PC-3 (cell line): ENCODE measurements at regions not wholly inside any gene's neighbourhood (a gene's known extent, or its start where the extent isn't known, plus 50 kb on each side); places are given as distances from the start of the nearest gene placed in this dataset.

Source experiments
- ATAC-seq: fragments of 200-7000 bp; cut with Tn5 transposase; 2 replicates; pipeline ENCODE4 v1.9.1; 2020; ENCODE audit warnings: mild to moderate bottlenecking, moderate library complexity
- BruUV-seq: library from RNA; stranded (reverse); fragments of 400-500 nt; replicated peaks from 2 replicates; lab custom pipeline; 2021; lab: Mats Ljungman, UMichigan
- CTCF ChIA-PET: fragments of 300-600 bp; sonication (Branson Sonifier 250); formaldehyde crosslinking; loops from one replicate; lab custom pipeline; 2022; ENCODE audit warnings: antibody characterized with exemption; lab: Charles Lee
- POLR2A ChIA-PET: fragments of 300-600 bp; sonication (Branson Sonifier 250); formaldehyde crosslinking; loops from one replicate; lab custom pipeline; 2022; ENCODE audit warnings: antibody characterized with exemption; ENCODE audit not compliant: unreplicated experiment; lab: Charles Lee
- DNase-seq: peaks from one replicate; pipeline ENCODE4 v3.0.0-alpha.2; 2015
- H2AFZ ChIP-seq: fragments of 300-600 bp; sonication (generic); 2 replicates; pipeline ENCODE4 v1.6.0; 2016; ENCODE audit warnings: antibody characterized with exemption, low read length
- H3F3A ChIP-seq: fragments of 300-600 bp; sonication (generic); one replicate; pipeline ENCODE4 v1.6.0; 2017; ENCODE audit warnings: antibody characterized with exemption, low read length, control low read depth, mild to moderate bottlenecking; ENCODE audit not compliant: unreplicated experiment
- H3K27ac ChIP-seq: fragments of 300-600 bp; sonication (generic); 2 replicates; pipeline ENCODE4 v1.5.1; 2016; ENCODE audit warnings: mild to moderate bottlenecking, low read length
- H3K27me3 ChIP-seq: fragments of 300-600 bp; sonication (generic); 2 replicates; pipeline ENCODE4 v1.6.1; 2016; ENCODE audit warnings: low read length, mixed read lengths
- H3K36me3 ChIP-seq: fragments of 300-600 bp; sonication (generic); 2 replicates; pipeline ENCODE4 v1.6.1; 2016; ENCODE audit warnings: low read depth, mixed run types, low read length, mixed read lengths
- H3K4me1 ChIP-seq: fragments of 300-600 bp; sonication (generic); 2 replicates; pipeline ENCODE4 v1.5.1; 2016; ENCODE audit warnings: low read length; ENCODE audit not compliant: insufficient read depth
- H3K4me2 ChIP-seq: fragments of 300-600 bp; sonication (generic); 2 replicates; pipeline ENCODE4 v1.6.0; 2016; ENCODE audit warnings: low read length
- H3K4me3 ChIP-seq: fragments of 300-600 bp; sonication (generic); 2 replicates; pipeline ENCODE4 v1.5.1; 2016; ENCODE audit warnings: mild to moderate bottlenecking, low read length, mixed read lengths
- H3K79me2 ChIP-seq: fragments of 300-600 bp; sonication (generic); 2 replicates; pipeline ENCODE4 v1.6.1; 2017; ENCODE audit warnings: low read length, mixed read lengths
- H3K9ac ChIP-seq: fragments of 300-600 bp; sonication (generic); 2 replicates; pipeline ENCODE4 v1.6.0; 2016; ENCODE audit warnings: mild to moderate bottlenecking, low read length
- H3K9me2 ChIP-seq: fragments of 300-600 bp; sonication (generic); replicated peaks from 2 replicates; pipeline ENCODE4 v1.6.1; 2016; ENCODE audit warnings: mixed run types, low read length, mixed read lengths
- H3K9me3 ChIP-seq: fragments of 300-600 bp; sonication (generic); 2 replicates; pipeline ENCODE4 v1.6.1; 2016; ENCODE audit warnings: low read length, mixed read lengths
- H4K20me1 ChIP-seq: fragments of 300-600 bp; sonication (generic); 2 replicates; pipeline ENCODE4 v1.6.1; 2016; ENCODE audit warnings: low read length, mixed read lengths
- EZH2 ChIP-seq: fragments of 300-600 bp; sonication (generic); IDR thresholded peaks from one replicate; pipeline ENCODE4 v1.6.1; 2017; ENCODE audit warnings: antibody characterized with exemption, mild to moderate bottlenecking, low read length; ENCODE audit not compliant: unreplicated experiment
- EZH2phosphoT487 ChIP-seq: fragments of 300-600 bp; sonication (generic); IDR thresholded peaks from 2 replicates; pipeline ENCODE4 v1.6.1; 2018; ENCODE audit warnings: mild to moderate bottlenecking, antibody characterized with exemption, low read length, borderline replicate concordance
- intact Hi-C: fragments of 100-400 bp; cut with micrococcal nuclease; formaldehyde crosslinking; loops from 2 replicates; pipeline ENCODE4 v1.9.0; 2023
- TF ChIP-seq, protein P1 (sequence below): fragments of 300-600 bp; sonication (generic); conservative IDR thresholded peaks from 2 replicates; pipeline ENCODE4 v1.5.1; 2017; ENCODE audit warnings: antibody characterized with exemption, low read depth, mild to moderate bottlenecking, low read length

DNA sequence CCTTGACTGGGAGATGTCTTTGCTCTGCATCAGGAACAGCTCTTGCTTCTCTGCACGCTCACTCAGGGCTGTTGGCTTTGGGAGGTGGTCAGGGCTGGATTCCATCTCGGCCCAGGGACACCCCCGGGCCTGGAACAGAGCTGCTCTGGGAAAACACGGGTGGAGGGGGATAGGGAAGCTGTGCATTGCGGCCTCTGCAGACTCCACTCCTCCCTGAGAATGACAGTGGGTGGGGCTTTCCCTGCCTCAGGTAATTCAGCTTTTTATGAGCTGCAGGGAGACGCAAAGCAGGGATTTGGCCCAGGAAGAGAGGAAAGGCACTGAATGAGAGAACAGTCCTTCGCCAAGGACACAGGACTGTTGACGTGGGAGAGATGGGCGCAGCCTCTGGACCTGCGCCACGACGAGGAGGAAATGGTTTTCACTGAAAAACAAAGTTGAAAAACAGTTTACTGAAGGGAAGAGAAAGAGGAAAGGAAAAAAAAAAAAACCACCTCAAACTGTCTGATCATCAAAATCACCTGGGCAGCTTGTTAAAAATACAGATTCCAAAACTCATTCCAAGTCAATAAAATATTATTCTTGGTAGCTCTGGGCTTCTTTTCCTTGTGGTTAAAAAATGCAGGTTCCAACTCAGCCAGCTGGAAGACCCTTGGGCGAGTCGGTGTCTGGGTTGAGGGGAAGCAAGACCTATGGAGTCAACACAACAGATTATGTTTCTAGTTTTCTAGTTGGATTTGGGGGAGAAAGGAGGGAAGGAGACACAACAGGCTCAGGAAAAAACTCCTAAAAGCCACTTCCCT lies 194.0 kb downstream of the ZFP36L2 start:
- POLR2A ChIA-PET: no interaction called here

DNA sequence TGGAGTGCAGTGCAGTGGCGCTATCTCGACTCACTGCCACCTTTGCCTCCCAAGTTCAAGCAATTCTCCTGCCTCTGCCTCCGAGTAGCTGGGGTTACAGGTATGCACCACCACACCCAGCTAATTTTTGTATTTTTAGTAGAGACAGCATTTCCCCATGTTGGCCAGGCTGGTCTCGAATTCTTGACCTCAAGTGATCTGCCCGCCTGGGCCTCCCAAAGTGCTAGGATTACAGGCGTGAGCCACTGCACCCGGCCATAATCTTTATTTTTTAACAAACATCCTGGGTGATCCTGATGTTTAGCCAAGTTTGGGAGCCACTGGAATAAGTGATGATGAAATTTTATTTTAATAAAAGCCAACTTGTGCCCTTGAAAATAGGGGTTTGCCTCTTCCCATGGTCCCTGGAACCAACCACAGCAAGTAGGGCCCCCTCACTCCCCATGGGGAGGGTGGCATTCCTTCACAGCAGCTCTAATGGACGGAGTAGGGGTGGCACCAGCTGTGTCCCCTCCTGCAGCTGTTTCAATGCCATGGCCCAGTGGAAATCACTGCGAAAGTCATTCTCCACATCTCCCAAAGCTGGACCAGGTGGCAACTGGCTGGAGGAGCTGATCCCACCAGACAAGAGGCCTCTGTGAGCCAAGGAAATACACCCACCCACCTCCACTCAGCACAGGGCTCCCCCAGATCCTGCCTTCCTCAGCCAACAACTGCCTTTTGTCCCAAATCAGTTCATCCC lies 194.8 kb downstream of the ZFP36L2 start:
- Histone ChIP-seq H3F3A (no peaks in the 10 kb centered on the region), H3K27me3 (no peaks in the 10 kb centered on the region), H2AFZ (peak overlapping the region; percentile 25; the same call in 1 of the 2 replicates), H3K4me2 (peak overlapping the region; percentile 10; the same call in 1 of the 2 replicates), H3K9me2 (no peaks in the 10 kb centered on the region), H3K79me2 (no peaks in the 10 kb centered on the region), H3K27ac (peak overlapping the region; percentile 75), H3K4me1 (peaks cover 14% of the 10 kb centered on the region), H3K9ac (peak overlapping the region; percentile 39), H3K9me3 (no peaks in the 10 kb centered on the region), H4K20me1 (no peaks in the 10 kb centered on the region), H3K4me3 (no peak overlapping the region), H3K36me3 (no peaks in the 10 kb centered on the region)
- no peak for TF ChIP-seq EZH2phosphoT487
- no peak for TF ChIP-seq EZH2
- TF ChIP-seq, protein P1, sequence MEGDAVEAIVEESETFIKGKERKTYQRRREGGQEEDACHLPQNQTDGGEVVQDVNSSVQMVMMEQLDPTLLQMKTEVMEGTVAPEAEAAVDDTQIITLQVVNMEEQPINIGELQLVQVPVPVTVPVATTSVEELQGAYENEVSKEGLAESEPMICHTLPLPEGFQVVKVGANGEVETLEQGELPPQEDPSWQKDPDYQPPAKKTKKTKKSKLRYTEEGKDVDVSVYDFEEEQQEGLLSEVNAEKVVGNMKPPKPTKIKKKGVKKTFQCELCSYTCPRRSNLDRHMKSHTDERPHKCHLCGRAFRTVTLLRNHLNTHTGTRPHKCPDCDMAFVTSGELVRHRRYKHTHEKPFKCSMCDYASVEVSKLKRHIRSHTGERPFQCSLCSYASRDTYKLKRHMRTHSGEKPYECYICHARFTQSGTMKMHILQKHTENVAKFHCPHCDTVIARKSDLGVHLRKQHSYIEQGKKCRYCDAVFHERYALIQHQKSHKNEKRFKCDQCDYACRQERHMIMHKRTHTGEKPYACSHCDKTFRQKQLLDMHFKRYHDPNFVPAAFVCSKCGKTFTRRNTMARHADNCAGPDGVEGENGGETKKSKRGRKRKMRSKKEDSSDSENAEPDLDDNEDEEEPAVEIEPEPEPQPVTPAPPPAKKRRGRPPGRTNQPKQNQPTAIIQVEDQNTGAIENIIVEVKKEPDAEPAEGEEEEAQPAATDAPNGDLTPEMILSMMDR: no peak
- ChIA-PET CTCF (no interaction called here), POLR2A (no interaction called here)
- ATAC-seq (no peak), DNase-seq (no peak)
- no TSS peak for BruUV-seq
- intact Hi-C loops: no loop called here

More for the DNA sequence above, 194.0 kb downstream of the ZFP36L2 start:
- no peaks in the 10 kb centered on the region for H3K27me3 ChIP-seq
- H3K36me3 ChIP-seq: no peaks in the 10 kb centered on the region
- H3F3A ChIP-seq: no peaks in the 10 kb centered on the region
- peak; percentile 60 for ATAC-seq
- peak; percentile 68 for DNase-seq
- H3K79me2 ChIP-seq: no peaks in the 10 kb centered on the region
- no peaks in the 10 kb centered on the region for H3K9me2 ChIP-seq
- no TSS peak for BruUV-seq
- peak overlapping the region; percentile 25 for H2AFZ ChIP-seq
- H4K20me1 ChIP-seq: no peaks in the 10 kb centered on the region
- intact Hi-C loops: no loop called here
- H3K4me2 ChIP-seq: peak overlapping the region; percentile 10; the same call in 1 of the 2 replicates
- TF ChIP-seq, protein P1: no peak
- TF ChIP-seq EZH2phosphoT487: no peak
- peak overlapping the region; percentile 75 for H3K27ac ChIP-seq
- H3K4me1 ChIP-seq: peaks cover 14% of the 10 kb centered on the region
- peak overlapping the region; percentile 59 for H3K9ac ChIP-seq
- CTCF ChIA-PET: interaction anchor here (0.5 kb wide), 1 partner anchor 9 kb away, joined by 4 read pairs; no protein-coding TSS in a partner anchor
- H3K4me3 ChIP-seq: no peak overlapping the region
- H3K9me3 ChIP-seq: no peaks in the 10 kb centered on the region
